GM23338 (cell line): ENCODE measurements at regions not wholly inside any gene's neighbourhood (a gene's known extent, or its start where the extent isn't known, plus 50 kb on each side); places are given as distances from the start of the nearest gene placed in this dataset.

Experiments used
- CREB1 ChIP-seq: fragments of 250-450 bp; sonication (Bioruptor Pico); IDR thresholded peaks from 2 replicates; pipeline ENCODE4 v1.5.0; 2020; ENCODE audit warnings: low read depth, mild to moderate bottlenecking, moderate library complexity
- EZH2phosphoT487 ChIP-seq: fragments of 200-600 bp; sonication (generic); IDR thresholded peaks from one replicate; pipeline ENCODE4 v1.8.1; 2018; ENCODE audit warnings: antibody characterized with exemption; ENCODE audit not compliant: unreplicated experiment
- TF ChIP-seq, protein P1 (sequence below): IDR thresholded peaks from one replicate; pipeline ENCODE4 v1.6.1; 2018; ENCODE audit warnings: antibody characterized with exemption; ENCODE audit not compliant: unreplicated experiment

DNA sequence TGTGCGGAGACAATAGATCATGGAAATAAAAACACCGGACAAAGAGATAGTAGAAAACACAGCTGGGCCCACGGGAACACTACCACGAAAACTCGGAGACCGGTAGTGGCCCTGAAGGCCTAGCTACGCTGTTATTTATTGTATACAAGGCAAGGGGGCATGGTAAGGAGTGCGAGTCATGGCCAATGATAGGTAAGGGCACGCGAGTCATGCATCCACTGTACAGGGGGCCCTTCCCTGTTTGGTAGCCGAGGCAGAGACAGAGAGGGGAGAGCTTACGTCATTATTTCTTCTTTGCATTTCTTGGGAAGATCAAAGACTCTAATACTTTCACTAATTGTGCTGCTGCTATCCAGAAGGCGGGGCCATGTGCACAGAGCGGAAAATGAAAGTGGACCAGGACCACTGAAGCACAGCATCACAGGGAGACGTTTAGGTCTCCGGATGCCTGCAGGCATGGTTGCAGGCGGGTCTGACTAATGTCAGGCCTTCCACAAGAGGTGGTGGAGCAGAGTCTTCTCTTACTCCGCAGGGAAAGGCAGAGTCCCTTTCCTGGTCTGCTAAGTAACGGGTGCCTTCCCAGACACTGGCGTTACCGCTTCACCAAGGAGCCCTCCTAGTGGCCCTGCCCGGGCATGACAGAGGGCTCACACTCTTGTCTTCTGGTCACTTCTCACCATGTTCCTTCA is 74.4 kb upstream of the ARL4D start:
- TF ChIP-seq, protein P1, sequence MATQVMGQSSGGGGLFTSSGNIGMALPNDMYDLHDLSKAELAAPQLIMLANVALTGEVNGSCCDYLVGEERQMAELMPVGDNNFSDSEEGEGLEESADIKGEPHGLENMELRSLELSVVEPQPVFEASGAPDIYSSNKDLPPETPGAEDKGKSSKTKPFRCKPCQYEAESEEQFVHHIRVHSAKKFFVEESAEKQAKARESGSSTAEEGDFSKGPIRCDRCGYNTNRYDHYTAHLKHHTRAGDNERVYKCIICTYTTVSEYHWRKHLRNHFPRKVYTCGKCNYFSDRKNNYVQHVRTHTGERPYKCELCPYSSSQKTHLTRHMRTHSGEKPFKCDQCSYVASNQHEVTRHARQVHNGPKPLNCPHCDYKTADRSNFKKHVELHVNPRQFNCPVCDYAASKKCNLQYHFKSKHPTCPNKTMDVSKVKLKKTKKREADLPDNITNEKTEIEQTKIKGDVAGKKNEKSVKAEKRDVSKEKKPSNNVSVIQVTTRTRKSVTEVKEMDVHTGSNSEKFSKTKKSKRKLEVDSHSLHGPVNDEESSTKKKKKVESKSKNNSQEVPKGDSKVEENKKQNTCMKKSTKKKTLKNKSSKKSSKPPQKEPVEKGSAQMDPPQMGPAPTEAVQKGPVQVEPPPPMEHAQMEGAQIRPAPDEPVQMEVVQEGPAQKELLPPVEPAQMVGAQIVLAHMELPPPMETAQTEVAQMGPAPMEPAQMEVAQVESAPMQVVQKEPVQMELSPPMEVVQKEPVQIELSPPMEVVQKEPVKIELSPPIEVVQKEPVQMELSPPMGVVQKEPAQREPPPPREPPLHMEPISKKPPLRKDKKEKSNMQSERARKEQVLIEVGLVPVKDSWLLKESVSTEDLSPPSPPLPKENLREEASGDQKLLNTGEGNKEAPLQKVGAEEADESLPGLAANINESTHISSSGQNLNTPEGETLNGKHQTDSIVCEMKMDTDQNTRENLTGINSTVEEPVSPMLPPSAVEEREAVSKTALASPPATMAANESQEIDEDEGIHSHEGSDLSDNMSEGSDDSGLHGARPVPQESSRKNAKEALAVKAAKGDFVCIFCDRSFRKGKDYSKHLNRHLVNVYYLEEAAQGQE: no peak
- no peak for TF ChIP-seq EZH2phosphoT487
- no peak for TF ChIP-seq CREB1 (CRISPR knock-in tag)
